ENCODE measurements at regions not wholly inside any gene's neighbourhood (a gene's known extent, or its start where the extent isn't known, plus 50 kb on each side); places are given as distances from the start of the nearest gene placed in this dataset.
"Not testable (repeated sequence)": the region's sequence is repeated elsewhere in the genome, so short reads cannot be mapped to it uniquely, and the experiment has no call there.

DNA sequence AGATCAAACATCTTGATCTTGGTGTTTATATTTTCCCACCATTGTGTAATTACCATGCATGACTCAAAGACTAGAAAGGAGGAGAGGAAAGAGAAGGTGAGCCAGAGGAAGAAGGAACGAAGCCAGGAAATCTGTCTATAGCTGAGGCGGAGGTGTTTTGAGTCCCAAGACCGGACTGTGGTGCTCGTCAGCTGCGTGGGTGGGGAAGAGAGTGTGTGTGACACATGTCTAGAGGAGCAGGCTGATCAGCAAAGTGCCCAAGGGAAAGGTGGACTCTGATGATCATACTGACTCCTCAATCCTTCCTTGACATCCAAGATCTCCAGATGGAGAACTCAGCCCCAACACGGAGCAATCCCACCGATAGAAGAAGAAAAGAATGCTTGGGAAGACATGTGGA, 189.5 kb upstream of the MINDY3 start:
- DNase-seq (ENCODE audit: low spot score): no peak
- 93% methylated on average over 7 of the region's 7 CpGs for WGBS (ENCODE audit: low lambda C conversion rate, missing lambda C conversion rate)
- Histone ChIP-seq H3K4me3 (no peak overlapping the region), H3K4me2 (no peak overlapping the region), H3K4me1 (ENCODE audit: insufficient read depth) (no peaks in the 10 kb centered on the region), H3K27ac (no peak overlapping the region), H4K20me1 (ENCODE audit: insufficient read depth, poor library complexity, severe bottlenecking) (no peaks in the 10 kb centered on the region), H2AFZ (no peak overlapping the region), H3K9me2 (replicated peaks; ENCODE audit: insufficient read depth) (no peaks in the 10 kb centered on the region), H3K9me3 (ENCODE audit: low read depth) (no peaks in the 10 kb centered on the region), H3K36me3 (replicated peaks; ENCODE audit: insufficient read depth, low read depth) (no peaks in the 10 kb centered on the region), H3K27me3 (no peaks in the 10 kb centered on the region), H3K79me2 (no peaks in the 10 kb centered on the region)
- TF ChIP-seq CTCF (IDR thresholded peaks at IDR 0.05; ENCODE audit: poor library complexity) (no peak), EZH2phosphoT487 (IDR thresholded peaks at IDR 0.05; ENCODE audit: low read depth, severe bottlenecking, unreplicated experiment) (no peak), EZH2 (IDR thresholded peaks at IDR 0.05; ENCODE audit: borderline replicate concordance) (no peak)

DNA sequence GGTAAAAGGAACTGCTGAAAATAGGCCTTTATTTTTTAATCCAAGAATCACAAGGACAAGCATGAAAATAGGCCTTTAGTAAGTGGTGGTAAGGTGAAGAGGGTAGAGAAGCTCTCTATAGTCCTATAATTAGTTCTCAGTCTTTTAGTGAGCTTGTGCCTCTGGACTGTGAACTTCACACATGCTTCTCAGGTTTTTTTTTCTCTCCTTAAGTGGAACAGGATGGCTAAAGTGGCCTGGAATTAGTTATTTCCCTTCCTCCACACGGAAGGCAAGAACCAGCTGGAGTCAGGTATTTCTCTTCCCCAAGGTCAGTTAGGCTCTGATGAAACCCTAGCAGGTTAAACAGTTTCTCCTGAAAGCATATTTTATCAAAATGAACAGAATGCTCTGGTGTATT, 203.0 kb upstream of the MINDY3 start:
- Histone ChIP-seq H3K36me3 (replicated peaks; ENCODE audit: insufficient read depth, low read depth) (no peaks in the 10 kb centered on the region), H3K9me3 (ENCODE audit: low read depth) (no peaks in the 10 kb centered on the region), H3K4me1 (ENCODE audit: insufficient read depth) (no peaks in the 10 kb centered on the region), H3K4me2 (no peak overlapping the region), H3K79me2 (no peaks in the 10 kb centered on the region), H2AFZ (no peak overlapping the region), H3K27me3 (no peaks in the 10 kb centered on the region), H3K9me2 (replicated peaks; ENCODE audit: insufficient read depth) (no peaks in the 10 kb centered on the region), H3K4me3 (no peak overlapping the region), H3K27ac (no peak overlapping the region), H4K20me1 (ENCODE audit: insufficient read depth, poor library complexity, severe bottlenecking) (no peaks in the 10 kb centered on the region)
- 42% methylated on average over 1 of the region's 1 CpG for WGBS (ENCODE audit: low lambda C conversion rate, missing lambda C conversion rate)
- no peak for DNase-seq (ENCODE audit: low spot score)
- TF ChIP-seq CTCF (IDR thresholded peaks at IDR 0.05; ENCODE audit: poor library complexity): no peak
- no peak for TF ChIP-seq EZH2 (IDR thresholded peaks at IDR 0.05; ENCODE audit: borderline replicate concordance)
- no peak for TF ChIP-seq EZH2phosphoT487 (IDR thresholded peaks at IDR 0.05; ENCODE audit: low read depth, severe bottlenecking, unreplicated experiment)

- H3K4me1 ChIP-seq (ENCODE audit: insufficient read depth); H3K9me3 ChIP-seq (ENCODE audit: low read depth); H3K79me2 ChIP-seq; H3K36me3 ChIP-seq (replicated peaks; ENCODE audit: insufficient read depth, low read depth); H4K20me1 ChIP-seq (ENCODE audit: insufficient read depth, poor library complexity, severe bottlenecking); H3K9me2 ChIP-seq (replicated peaks; ENCODE audit: insufficient read depth); H3K4me3 ChIP-seq; H2AFZ ChIP-seq; H3K27ac ChIP-seq; DNase-seq (ENCODE audit: low spot score); H3K4me2 ChIP-seq; H3K27me3 ChIP-seq: not testable (repeated sequence)
- WGBS (ENCODE audit: low lambda C conversion rate, missing lambda C conversion rate): 97% methylated on average over 2 of the region's 2 CpGs
Measured at GRCh38 chr10:16083551-16083950, 223.2 kb upstream of the MINDY3 start.

GRCh38 chr10:16105082-16105481, 244.8 kb upstream of the MINDY3 start:
- no peaks in the 10 kb centered on the region for H3K9me2 ChIP-seq (replicated peaks; ENCODE audit: insufficient read depth)

More at GRCh38 chr10:16105082-16105481, 244.8 kb upstream of the MINDY3 start:
- no peaks in the 10 kb centered on the region for H3K9me3 ChIP-seq (ENCODE audit: low read depth)
- no peaks in the 10 kb centered on the region for H3K4me1 ChIP-seq (ENCODE audit: insufficient read depth)
- H2AFZ ChIP-seq: no peak overlapping the region
- H3K4me3 ChIP-seq: no peak overlapping the region
- no peak overlapping the region for H3K4me2 ChIP-seq
- DNase-seq (ENCODE audit: low spot score): no peak
- 91% methylated on average over 3 of the region's 3 CpGs for WGBS (ENCODE audit: low lambda C conversion rate, missing lambda C conversion rate)
- H3K27ac ChIP-seq: no peak overlapping the region
- no peaks in the 10 kb centered on the region for H3K79me2 ChIP-seq
- no peaks in the 10 kb centered on the region for H3K27me3 ChIP-seq
- H4K20me1 ChIP-seq (ENCODE audit: insufficient read depth, poor library complexity, severe bottlenecking): no peaks in the 10 kb centered on the region
- TF ChIP-seq EZH2phosphoT487 (IDR thresholded peaks at IDR 0.05; ENCODE audit: low read depth, severe bottlenecking, unreplicated experiment): no peak
- no peak for TF ChIP-seq CTCF (IDR thresholded peaks at IDR 0.05; ENCODE audit: poor library complexity)
- TF ChIP-seq EZH2 (IDR thresholded peaks at IDR 0.05; ENCODE audit: borderline replicate concordance): no peak
- no peaks in the 10 kb centered on the region for H3K36me3 ChIP-seq (replicated peaks; ENCODE audit: insufficient read depth, low read depth)

Data from hepatocyte (in vitro differentiated cells).